22Rv1 (cell line): ENCODE measurements at regions not wholly inside any gene's neighbourhood (a gene's known extent, or its start where the extent isn't known, plus 50 kb on each side); places are given as distances from the start of the nearest gene placed in this dataset.

ENCODE experiments used
- H3K27ac ChIP-seq: fragments of 450-650 bp; 2 replicates; pipeline ENCODE4 v1.5.1; 2017
- ZFX ChIP-seq: fragments of 450-650 bp; IDR thresholded peaks from 2 replicates; pipeline ENCODE4 v1.6.1; 2017; ENCODE audit warnings: antibody characterized with exemption, borderline replicate concordance
- TF ChIP-seq, protein P1 (sequence below): fragments of 450-650 bp; IDR thresholded peaks from 2 replicates; pipeline ENCODE4 v1.5.1; 2017; ENCODE audit warnings: mild to moderate bottlenecking

DNA sequence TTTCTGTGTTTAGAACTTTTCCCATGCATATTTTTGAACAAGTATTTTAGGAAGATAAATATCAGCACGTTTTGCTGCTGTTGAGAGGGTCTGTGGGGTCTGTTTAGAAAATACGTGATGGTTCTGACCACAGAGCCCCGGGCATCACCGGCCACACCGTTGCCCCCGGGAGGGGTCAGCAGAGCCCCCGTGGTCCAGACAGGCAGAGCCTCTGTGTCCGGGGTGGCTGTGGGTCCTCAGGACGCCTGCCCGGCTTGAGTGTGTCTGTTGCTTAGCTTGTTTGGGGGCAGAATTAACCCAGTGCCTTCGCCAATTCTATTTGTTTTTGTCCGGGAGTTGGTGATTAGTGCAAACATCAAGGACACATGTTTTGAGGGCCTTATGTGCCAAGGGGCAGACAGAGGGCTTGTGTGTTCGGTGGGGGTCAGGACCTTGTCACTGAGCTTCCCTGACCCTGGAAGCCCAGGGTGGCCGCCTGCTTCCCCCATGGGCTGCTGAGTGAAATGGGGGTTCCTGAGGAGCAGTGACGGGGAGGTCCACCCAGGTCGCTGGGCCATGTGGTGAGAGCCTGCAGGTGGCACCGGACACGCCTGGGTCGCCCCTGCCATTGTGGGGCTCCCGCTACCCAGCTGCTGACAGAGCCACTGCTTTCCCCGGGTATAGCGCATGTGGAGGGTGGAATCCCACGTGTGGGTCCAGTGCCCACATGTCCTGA lies 122.2 kb downstream of the SIK1 start:
- TF ChIP-seq, protein P1, sequence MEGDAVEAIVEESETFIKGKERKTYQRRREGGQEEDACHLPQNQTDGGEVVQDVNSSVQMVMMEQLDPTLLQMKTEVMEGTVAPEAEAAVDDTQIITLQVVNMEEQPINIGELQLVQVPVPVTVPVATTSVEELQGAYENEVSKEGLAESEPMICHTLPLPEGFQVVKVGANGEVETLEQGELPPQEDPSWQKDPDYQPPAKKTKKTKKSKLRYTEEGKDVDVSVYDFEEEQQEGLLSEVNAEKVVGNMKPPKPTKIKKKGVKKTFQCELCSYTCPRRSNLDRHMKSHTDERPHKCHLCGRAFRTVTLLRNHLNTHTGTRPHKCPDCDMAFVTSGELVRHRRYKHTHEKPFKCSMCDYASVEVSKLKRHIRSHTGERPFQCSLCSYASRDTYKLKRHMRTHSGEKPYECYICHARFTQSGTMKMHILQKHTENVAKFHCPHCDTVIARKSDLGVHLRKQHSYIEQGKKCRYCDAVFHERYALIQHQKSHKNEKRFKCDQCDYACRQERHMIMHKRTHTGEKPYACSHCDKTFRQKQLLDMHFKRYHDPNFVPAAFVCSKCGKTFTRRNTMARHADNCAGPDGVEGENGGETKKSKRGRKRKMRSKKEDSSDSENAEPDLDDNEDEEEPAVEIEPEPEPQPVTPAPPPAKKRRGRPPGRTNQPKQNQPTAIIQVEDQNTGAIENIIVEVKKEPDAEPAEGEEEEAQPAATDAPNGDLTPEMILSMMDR: no peak
- no peak for TF ChIP-seq ZFX
- no peak overlapping the region for H3K27ac ChIP-seq

DNA sequence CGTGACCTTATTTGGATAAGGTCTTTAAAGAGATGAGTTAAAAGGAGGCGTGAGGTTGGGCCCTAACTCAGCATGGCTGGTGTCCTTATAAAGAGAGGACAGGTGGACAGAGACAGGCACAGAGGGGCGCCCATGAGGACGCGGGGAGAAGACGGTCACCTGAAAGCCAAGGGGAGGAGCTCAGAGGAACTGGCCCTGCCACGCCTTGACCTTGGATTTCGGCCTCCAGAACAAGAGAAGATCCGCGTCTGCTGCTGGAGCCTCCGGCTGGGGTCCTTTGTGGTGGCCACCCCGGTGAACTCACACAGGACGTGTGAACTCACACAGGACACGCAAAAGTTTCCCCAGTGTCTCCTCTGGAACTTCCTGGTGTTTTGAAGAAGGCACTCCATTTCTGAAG lies 122.7 kb downstream of the SIK1 start:
- TF ChIP-seq ZFX: no peak
- H3K27ac ChIP-seq: no peak overlapping the region

DNA sequence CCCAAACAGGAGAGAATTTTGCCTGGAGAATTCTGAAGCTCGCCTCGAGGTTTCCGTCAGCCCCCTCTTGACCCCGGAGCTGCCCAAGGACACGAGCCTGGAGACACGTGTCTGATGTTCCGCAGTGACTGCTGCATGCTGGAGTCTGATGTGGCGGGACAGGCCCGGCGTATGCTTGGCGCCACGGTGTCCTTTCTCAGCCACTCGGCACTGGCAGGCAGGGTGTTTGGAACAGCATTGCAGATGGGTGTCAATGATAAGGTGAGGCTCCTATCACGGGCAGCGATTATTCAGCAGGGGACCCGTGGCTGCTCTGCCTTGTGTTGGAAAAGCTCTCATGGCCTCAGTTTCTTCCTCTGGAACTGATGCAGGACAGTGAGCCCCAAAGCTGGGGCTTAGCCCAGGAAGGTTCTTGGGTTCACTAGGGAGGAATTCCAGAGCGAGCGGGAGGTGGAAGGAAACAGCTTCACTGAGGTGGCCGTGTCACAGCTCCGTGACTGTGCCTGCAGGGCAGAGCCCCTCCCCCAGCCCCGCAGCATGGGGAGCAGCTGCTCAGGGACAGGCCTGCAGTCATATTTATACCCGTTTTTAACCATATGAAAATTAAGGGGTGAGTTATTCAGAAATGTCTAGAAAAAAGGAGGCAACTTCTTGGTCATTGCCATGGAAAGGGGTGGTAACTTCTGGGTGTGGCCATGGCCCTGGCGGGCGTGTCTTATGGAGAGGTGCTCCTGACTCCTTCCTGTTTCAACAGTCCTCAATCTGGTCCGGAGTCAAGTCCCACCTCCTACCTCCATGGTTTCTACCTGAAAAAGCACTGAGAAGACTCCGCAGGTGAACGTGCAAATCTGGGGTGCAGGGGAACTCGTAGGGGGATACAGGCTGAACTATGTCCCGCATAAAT lies 123.4 kb downstream of the SIK1 start:
- no peak overlapping the region for H3K27ac ChIP-seq
- TF ChIP-seq ZFX: no peak
- TF ChIP-seq, protein P1: no peak

DNA sequence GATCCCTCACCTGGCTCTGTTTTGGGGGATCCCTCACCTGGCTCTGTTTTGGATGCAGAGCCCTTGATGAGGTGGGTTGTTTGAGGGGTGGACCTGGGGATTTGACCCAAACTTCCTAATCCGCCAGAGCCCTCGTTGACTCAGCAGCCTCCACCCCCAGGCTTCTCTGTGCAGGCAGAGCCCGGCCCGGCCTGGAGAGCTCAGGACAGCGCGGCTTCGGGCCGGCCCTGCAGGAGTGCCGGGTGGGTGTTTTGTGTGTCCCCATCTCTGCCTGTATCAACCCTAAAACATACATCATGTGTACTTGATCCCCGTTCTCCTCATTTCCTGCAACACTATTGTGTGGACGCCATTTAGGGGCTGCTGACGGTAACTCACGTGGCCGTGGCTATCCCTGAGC lies 124.2 kb downstream of the SIK1 start:
- TF ChIP-seq, protein P1: no peak
- no peak for TF ChIP-seq ZFX
- no peak overlapping the region for H3K27ac ChIP-seq

DNA sequence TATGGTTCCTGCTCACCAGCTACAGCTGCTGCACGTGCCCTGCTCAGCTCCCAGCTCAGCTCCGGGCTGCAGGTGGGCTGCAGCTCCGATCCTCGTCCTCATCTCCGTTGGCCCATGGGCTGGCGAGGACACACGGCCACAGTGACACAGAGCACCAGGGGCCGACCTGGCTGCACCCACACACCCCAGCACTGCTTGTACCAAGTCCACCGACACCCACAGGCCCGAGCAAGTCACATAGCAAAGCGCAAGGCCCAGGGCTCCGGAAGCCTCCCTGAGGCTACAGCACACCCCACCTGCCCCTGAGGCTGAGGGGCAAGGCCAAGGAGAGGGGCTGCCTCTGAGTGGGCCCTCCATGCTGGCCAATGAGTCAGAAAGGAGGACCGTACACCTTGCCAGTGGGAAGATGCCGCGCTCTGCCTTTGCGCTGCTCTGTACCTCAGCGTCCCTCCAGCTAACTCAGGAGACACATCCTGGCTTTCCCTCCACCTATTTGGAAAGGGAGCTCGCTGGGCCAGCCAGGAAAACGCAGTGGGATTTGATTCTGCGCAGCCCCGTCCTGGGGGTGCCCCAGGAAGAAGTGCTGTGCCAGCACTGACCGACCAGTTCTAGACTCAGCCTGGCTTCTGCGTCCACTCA lies 124.8 kb downstream of the SIK1 start:
- TF ChIP-seq, protein P1: no peak
- no peak for TF ChIP-seq ZFX
- no peak overlapping the region for H3K27ac ChIP-seq

DNA sequence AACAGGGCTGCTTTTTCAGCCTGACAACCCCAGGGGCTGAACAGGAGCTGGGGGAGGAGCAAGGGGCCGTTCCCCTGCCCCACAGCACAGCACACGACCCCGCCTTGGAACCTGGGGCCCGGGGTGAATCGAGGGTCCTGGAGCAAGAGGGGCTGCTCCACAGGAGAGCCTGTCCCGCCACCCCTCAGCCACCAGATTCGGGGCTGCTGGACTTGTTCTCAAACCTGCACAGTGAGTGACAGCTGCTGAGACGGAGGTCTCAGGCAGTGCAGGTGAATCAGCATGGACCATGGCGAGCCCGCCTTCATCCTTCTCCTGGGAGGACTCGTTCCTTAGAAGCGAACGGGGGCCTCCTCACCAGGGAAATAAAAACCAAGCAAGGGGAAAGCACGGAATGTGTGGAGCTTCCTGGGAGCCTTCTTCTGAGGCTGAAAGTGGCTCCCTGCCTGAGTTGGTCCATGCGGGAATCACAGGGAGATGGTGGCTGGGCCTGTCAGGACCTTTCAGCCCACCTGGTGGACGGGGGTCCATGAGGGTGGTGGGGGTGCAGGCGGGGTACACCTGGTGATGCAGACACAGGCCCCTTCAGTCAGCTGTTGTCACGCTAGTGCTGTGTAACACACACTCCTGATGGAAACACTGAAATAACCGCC lies 125.4 kb downstream of the SIK1 start:
- TF ChIP-seq, protein P1: no peak
- no peak for TF ChIP-seq ZFX
- H3K27ac ChIP-seq: no peak overlapping the region
